HG02885 (cell line): ENCODE measurements at regions not wholly inside any gene's neighbourhood (a gene's known extent, or its start where the extent isn't known, plus 50 kb on each side); places are given as distances from the start of the nearest gene placed in this dataset.
"Not testable (repeated sequence)": the region's sequence is repeated elsewhere in the genome, so short reads cannot be mapped to it uniquely, and the experiment has no call there.

Source experiments
- ATAC-seq: cut with Tn5 transposase; IDR thresholded peaks from one replicate; pipeline ENCODE4 v1.9.1; 2021; ENCODE audit warnings: mild to moderate bottlenecking; ENCODE audit not compliant: unreplicated experiment, poor library complexity

DNA sequence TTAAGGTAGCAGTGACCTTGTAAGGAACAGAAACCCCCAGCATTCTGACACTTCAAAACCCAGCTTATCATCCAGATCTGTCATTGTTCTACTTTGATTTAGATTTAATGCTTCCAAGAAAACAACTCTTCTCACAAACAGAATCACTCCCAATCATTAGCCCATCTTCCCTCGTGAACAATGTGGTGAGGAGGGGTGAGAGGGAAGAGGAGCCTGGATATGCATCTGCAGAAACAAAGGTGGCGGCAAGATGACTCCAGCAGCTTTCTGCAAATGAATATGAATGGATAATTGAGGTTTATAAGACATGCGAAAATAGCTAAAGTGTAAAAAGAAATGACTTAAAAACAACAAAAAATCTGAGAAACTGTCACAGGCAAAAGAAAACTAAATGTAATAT, 859.9 kb upstream of the SLC10A2 start:
- no peak for ATAC-seq

DNA sequence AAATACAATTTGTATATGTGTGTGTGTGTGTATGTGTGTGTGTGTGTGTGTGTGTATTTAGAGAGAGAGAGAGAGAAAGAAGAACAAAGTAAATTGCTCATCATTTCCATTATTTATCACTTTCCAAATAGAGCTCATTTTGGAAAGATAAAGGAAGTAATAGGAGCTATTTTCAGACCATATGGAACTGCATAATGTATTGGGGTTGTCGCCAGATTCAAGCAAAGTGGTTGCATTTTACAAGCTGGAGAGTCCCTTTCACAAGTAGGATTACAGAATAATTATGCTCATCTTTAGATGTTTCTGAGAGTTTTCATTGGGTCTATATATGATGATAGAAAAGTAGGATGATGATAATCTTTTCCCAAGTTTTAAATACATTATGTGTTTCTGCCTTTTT, 842.7 kb upstream of the SLC10A2 start:
- ATAC-seq: no peak

DNA sequence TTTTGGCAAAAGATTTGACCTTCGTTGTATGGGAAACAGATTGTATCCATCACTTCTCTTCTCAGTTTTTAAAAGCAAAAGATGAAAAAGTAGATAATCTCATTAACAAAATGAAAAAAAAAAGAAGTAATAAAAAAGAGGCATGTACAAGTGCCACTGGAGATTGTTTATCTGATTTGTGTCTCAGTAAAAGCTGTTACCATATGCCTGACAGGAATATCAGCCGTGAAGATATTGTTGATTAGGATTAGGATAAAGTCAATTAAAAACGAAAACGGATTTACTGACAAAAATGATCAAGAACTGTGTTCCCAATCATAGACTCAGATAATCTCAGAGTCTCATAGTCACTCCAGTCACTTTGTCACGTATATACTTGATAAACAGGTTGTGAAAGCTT, 842.1 kb upstream of the SLC10A2 start:
- ATAC-seq: no peak

DNA sequence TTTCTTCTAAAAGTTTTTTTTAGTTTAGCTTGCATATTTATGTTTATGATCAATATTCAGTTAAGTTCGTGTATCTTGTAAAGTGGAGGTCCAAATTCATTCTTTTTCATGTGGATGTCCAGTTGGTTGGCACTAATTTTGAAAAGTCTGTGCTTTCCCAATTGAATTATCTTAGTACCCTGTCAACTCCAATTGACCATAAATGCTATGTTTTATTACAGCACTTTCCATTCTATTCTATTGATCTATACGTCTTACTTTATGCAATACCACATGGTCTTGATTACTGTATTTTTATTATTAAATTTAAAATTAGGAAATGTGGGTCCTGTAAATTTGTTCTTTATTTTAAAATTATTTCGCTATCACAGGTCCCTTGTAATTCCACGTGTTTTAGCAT, 837.6 kb upstream of the SLC10A2 start:
- ATAC-seq: no peak

DNA sequence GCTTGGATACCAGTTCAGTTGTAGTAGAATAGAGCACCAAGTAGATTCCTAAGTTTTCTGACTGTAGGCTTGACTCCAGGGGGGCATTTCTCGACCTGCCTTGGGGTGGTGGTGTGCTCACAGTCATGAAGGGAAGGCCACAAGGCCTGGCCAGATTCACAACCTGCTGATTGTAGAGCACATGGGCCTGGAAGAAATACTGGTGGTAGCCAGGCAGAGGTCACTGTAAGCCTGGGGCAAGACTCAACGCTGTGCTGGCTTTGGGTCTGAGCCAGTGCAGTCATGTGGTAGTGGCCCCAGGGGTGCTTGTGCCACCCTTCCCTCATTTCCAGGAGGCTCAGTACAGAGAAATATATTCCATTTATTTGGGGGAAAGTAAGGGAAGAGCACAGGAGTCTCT, 832.3 kb upstream of the SLC10A2 start:
- no peak for ATAC-seq

DNA sequence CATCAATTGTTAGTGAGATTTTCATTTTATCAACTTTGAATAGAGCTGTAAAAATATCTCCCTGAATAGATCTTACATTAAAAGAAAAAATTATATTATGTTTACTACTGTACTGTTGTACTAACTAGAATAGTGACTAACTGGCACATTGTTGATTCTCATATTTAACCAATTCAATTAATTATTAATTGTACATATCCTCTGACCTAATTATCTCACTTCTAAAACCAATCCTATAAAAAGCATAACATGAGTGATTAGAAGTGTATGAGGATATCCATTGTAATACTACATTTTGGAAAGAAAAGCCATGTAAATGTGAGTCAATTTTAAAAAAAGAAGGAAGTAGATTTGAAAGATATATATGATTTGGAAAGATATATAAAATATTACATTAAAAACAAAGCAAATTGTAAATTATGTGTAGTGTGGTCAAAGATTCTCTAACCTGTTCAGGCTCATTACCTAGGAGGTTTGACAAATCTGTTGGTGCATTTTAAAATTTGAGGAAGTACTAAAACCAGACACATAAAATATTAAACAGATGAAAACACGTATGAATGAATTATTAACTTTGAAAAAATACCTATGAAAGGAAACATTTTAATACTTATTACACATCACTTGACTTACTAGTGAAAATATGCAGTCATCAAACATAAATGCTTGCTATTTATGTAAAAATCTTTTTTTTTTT, 829.8 kb upstream of the SLC10A2 start:
- ATAC-seq: no peak

DNA sequence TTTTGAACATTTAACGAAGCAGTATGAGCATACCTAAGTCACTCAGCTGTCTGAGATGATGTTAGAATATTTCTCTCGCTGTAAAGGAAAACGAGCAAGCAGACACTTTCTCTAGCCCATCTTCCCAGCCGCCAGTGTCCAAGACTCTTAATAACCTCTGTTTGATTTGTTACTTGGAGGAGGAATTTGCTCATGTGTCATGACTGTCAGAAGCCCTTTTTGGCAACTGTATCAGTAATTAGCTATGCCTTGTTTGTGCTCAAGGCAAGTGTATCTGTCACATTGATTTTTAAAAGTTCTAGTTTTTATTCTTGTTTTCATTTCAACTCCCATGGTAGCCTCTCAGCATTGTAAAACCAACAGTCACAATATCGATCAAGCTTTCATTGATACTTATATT, 828.4 kb upstream of the SLC10A2 start:
- no peak for ATAC-seq

DNA sequence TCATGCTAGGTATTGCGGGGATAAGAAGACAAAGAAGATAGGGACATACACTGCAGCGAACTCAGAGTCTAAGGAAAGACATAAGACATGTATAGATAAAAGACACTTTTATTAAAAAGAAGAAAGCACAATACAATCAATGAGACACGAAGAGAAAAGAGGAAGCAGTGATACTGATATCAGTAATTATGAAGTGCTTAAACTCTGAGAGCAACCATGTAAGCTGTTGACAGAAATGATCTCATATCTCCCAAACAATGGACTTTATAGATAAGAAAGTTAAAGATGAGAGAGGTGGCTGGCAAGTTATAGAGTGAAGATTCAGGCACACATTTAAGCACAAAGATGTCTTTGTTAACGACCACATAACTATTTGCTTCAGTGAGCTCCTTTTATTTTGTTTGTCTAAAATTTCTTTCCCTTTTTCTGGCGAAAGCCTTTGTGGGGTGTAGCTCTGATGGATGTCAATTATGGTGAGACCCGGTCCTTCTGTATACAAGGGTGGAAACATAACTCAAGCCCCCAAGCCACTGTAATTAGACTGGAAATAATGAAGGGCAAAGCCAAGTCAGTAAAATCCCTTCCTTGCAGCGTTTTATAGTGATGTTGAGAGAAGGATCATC, 818.0 kb upstream of the SLC10A2 start:
- no peak for ATAC-seq

DNA sequence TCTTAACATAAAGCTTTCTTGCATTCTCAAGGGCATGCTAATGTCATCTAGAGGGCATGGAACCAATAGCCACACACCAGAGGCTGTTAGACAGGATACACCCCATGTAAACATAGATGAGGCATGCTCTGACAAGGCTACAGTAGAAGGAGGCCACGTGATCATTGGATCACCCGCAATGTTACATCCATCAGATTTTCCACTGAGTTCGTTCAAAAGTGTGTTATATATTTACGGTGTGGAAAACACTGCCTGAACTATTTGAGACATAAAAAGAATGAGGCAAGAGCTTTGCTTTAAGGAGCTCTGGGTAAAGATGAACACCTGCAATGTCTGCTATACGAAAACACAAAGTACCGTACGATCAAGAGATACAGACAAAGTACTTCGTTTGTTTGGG, 817.5 kb upstream of the SLC10A2 start:
- ATAC-seq: no peak

DNA sequence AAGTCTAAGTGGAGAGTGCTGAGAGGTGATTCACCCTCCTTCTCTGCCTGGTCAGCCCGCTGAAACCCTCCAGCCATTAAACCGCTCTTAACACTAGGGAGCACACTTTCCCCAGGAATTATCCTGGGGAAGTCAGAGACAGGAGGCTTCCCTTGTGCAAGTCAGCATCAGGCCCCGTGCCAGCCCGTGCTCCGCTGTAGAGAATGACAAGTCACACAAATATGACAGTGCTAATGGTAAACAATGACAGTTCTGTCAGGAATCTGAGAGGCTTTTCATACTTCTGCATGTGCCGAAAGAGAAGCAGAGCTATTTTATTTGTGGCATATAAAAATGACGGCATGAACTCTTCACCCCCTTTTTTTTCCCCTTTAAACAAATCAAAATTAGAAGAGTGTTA, 816.9 kb upstream of the SLC10A2 start:
- no peak for ATAC-seq

DNA sequence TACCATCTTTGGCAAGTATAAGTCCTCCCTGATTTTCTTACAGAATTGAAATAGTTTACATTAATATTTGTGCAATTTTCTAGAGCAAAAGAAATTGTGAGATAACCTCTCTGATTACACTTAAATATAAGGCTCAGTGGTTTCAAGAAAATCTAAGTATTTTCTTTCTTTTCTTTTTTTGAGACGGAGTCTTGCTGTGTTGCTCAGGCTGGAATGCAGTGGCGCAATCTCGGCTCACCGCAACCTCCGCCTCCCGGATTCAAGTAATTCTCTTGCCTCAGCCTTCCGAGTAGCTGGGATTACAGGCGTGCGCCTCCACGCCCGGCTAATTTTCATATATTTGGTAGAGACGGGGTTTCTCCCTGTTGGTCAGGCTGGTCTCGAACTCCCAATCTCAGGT, 813.9 kb upstream of the SLC10A2 start:
- not testable (repeated sequence) for ATAC-seq

DNA sequence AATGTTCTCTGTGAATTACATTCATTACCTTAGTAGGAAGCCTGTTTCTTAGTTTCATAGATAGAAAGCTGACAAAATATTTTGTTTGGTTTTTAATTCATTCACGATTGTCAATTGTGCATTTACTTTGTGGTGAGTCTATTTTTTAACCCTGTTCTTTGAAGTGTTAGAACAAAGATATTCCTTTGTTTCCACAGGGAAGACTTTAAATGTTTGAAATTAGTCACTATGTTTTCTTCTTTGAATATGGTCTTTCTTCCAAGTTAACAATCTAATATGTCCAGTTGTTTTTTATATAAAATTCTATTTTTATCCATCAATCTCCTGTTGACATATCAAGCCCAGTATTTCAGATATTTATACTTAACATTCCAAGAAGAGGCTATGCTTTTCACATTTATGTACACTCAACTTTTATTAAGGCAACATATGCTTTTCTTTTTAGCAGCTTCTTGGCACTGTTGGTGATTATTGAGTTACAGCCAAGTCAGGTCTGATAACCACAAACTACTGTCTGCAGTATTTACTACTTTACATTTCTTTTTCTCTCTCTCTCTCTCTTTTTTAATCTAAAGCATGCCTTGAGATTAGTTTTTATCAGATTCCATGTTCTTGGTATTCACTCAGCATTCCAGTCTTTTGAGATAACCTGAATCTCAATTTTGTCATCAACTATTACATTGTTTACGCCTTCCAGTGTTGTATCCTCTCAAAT, 812.8 kb upstream of the SLC10A2 start:
- no peak for ATAC-seq

DNA sequence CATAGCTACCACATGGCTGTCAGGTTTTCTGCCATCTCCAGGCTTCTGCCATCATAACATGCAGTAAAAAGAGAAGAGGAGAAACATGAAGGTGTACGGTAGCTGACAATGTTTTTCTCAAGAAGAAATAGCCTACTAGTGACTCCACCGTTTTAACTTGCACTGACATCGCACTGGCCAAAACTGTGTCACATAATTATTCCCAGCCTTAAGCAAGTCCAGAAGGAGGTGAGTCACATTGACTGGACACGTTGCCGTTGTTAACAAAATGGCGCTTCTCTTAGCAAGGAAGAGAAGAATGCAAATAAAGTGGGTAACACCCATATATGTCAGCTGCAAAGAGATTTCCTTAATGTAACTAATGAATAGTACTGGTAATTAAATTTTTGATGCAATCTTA, 810.4 kb upstream of the SLC10A2 start:
- ATAC-seq: no peak

DNA sequence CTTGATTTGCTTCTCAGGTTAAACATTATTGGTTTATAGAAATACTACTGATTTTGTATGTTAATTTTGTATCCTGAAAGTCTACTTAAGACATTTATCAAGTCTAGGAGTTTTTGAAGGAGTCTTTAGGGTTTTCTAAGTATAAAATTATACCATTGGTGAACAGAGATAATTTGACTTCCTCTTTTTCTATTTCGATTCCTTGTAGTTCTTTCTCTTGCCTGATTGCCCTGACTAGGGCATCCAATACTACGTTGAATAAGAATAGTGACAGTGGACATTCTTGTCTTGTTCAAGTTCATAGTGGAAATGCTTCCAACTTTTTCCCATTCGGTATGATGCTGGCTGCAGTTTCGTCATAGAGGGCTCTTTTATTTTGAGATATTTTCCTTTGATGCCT, 807.5 kb upstream of the SLC10A2 start:
- no peak for ATAC-seq

DNA sequence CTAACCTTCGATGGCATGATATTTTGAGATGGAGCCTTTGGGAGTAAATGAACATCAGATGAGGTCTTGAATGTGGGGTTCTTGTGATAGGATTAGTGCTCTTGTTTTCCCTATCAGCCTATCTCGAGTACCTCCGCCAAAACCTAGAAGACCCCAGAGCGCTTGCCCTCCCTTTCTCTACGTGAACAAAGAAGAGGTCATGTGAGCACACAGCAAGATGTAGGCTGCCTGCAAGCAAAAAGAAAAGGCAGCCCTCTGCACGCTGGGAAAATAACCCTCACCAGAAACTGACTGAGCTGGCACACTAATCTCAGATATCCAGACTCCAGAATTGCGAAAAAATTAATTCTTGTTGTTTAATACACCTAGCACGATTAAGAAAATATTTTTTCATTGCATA, 799.8 kb upstream of the SLC10A2 start:
- ATAC-seq: no peak

DNA sequence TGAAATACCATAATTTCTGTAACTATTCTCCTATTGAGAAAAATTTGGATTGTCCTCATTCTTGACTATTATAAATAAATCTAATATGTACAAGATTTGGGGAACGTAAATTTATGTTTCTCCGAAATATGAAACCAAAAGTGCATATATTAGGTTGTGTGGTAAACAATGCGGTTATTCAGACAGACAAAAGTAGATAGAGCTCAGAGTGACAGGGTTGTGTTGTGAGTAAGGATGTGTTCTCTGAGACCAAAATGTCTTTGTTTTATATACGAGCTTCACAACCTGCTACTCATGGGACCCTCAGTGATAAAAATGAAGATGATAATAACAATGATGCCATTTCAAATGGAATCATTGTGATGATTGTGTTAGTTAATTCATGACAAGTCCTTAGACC, 796.3 kb upstream of the SLC10A2 start:
- ATAC-seq: no peak

DNA sequence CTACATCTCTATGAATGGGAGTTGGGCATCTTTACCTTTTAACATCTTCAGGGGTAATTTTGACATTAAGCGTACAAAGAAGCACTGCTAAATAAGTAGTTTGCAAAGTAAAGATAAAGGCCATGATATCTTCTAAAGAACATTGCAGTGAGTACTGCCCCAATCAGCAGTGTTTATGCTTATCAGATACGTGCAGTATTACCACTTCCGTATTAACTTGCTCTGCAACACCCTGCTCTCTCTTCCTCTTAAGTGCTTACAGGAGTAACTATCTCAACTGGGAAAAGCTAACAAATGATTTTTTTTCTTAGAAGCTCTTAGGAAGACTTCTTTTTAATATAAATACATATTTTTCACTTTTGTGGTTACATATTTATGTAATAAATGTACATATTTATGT, 793.7 kb upstream of the SLC10A2 start:
- no peak for ATAC-seq

DNA sequence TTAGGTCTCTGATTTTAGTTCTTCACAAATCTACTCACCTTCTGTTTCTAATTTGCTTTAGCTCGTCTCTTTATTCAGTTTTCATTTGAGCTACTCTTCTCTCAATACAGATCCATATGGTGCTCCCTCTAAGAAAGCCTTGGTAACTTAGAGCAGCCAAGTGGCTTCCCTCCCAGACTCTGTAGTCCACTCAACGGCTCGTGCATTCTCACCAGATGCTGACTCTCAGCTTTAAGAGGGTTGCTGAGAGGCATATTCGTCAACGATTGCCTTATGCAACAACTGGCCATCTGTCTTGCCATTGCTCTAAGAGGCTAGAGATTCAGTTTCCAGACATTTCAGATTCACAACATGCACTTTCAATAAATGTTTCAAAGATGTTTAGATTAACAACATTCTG, 785.8 kb upstream of the SLC10A2 start:
- no peak for ATAC-seq

DNA sequence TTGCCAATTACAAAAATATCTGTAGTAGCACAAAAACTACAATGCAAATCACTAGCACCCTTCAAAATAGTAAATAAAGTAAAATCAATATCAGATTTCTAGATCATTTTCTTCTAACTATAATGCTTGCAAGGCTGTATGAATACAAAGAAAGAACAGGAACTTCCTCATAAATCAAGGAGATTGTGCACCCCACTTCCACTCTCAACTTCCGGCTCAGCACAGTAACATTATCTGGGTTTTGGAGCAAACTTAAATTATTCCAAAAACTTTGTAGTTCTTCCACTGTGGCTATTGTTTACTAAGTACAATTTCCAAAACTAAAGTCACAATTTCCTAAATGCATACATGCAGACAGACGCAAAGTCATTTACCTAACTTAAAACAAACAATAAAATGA, 778.3 kb upstream of the SLC10A2 start:
- ATAC-seq: no peak

DNA sequence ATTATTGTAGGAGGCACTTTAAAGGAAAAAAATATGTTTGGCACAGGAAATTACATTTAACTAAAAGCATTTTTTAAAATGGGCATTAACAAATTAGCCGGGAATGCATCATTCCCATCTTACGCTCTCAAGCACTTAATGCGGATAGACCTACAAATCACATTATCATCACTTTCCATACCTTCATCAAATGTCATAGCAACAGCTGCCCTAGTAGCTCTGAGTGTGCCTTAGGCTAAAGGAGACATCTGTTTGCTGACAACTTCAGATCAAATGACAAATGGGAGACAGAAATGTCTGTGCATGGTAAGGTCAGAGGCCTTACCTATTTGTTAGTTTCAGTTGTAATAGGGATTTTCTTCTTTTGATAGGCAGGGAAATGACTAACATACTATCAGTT, 773.2 kb upstream of the SLC10A2 start:
- no peak for ATAC-seq

DNA sequence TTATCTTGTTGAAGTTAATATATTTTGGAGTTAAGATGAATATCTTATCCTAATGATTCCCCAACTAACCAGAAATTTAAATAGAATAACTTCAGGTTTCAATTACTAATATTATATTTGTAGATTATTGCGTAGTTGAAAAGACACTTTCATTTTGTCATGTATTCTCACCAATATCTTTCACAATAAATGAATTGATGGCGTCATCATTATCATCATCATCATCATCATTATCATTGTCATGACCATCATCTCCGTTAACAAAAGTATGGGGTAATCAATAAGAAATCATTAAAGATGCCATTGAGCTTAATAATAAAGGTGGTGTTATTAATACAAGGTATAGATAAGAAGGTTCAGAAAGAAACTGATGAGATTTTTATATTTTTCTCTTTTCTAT, 768.8 kb upstream of the SLC10A2 start:
- no peak for ATAC-seq

DNA sequence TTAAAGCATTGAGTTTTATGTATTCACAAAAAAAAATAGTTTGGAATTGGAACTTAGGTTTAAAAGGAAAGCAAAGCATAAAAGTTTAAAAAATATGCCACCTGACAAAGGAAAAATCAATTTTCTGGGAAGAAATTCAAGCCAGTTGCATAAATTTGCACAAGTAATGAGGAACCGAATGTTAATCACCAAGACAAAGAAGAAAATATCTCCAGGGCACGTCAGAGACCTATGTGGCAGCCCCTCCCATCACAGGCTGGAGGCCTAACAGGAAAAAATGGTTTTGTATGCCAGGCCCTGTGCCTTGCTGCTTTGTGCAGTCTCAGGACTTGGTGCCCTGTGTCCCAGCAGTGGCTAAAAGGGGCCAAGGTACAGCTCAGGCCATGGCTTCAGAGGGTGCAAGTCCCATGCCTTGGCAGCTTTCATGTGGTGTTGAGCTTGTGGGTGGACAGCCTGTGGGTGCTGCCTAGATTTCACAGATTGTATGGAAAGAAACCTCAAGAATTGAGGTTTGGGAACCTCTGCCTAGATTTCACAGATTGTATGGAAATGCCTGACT, 767.2 kb upstream of the SLC10A2 start:
- ATAC-seq: no peak
